Activated CD4-positive, alpha-beta T cell treated with anti-CD3 and anti-CD28 coated beads, Interleukin-2, amount 10 ng/mL, durations not matched to agents 24 days and 14 days (primary cell): ENCODE measurements at regions not wholly inside any gene's neighbourhood (a gene's known extent, or its start where the extent isn't known, plus 50 kb on each side); places are given as distances from the start of the nearest gene placed in this dataset.
"Not testable (repeated sequence)": the region's sequence is repeated elsewhere in the genome, so short reads cannot be mapped to it uniquely, and the experiment has no call there.

Source experiments
- DNase-seq: peaks from one replicate; pipeline ENCODE4 v3.0.0; 2022
- H3K27ac Mint-ChIP-seq: one replicate; pipeline ENCODE4 v1.8.0; 2022; ENCODE audit warnings: mild to moderate bottlenecking, mixed read lengths
- H3K27me3 Mint-ChIP-seq: one replicate; pipeline ENCODE4 v1.8.0; 2022; ENCODE audit warnings: mixed read lengths
- H3K36me3 Mint-ChIP-seq: one replicate; pipeline ENCODE4 v1.8.0; 2022; ENCODE audit warnings: low read depth, mild to moderate bottlenecking, mixed read lengths
- H3K4me1 Mint-ChIP-seq: one replicate; pipeline ENCODE4 v1.8.0; 2021; ENCODE audit warnings: mixed read lengths
- H3K4me3 Mint-ChIP-seq: one replicate; pipeline ENCODE4 v1.8.0; 2022; ENCODE audit warnings: mild to moderate bottlenecking, moderate library complexity, mixed read lengths
- H3K9me3 Mint-ChIP-seq: one replicate; pipeline ENCODE4 v1.8.0; 2021; ENCODE audit warnings: mixed read lengths
- intact Hi-C: fragments of 100-400 bp; cut with micrococcal nuclease; formaldehyde crosslinking; loops from one replicate; pipeline ENCODE4 v1.15.1; 2023

DNA sequence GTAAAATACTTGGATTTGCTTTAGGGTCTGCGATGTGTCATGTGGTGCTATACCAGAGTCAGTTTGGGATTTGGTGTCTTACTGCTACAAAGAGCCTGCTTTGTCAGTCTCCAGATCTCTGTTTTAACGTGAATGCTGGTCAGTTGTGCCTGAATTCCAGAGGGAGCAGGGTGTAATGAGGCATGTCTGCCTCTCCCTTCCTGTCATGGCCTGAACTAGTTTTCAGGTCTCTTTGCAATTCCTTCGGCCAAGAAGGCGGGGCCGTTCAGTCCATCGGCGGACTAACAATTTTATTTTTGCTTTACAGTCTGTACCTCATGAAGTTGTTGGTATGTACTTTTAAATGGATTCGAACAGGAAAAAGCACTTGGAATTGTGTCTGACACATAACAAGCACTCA lies 465.1 kb upstream of the ADARB2 start:
- no peak for DNase-seq
- Mint-ChIP-seq H3K27ac (no peak overlapping the region), H3K9me3 (no peaks in the 10 kb centered on the region), H3K27me3 (no peaks in the 10 kb centered on the region), H3K4me3 (no peak overlapping the region), H3K4me1 (no peaks in the 10 kb centered on the region), H3K36me3 (no peaks in the 10 kb centered on the region)
- intact Hi-C loops: no loop called here

- Mint-ChIP-seq H3K9me3 (no peaks in the 10 kb centered on the region), H3K4me1 (no peaks in the 10 kb centered on the region), H3K27me3 (no peaks in the 10 kb centered on the region), H3K27ac (no peak overlapping the region), H3K4me3 (no peak overlapping the region), H3K36me3 (no peaks in the 10 kb centered on the region)
- intact Hi-C loops: no loop called here
- no peak for DNase-seq
These were observed 464.3 kb upstream of the ADARB2 start for GRCh38 chr10:2201534-2202099.

DNA sequence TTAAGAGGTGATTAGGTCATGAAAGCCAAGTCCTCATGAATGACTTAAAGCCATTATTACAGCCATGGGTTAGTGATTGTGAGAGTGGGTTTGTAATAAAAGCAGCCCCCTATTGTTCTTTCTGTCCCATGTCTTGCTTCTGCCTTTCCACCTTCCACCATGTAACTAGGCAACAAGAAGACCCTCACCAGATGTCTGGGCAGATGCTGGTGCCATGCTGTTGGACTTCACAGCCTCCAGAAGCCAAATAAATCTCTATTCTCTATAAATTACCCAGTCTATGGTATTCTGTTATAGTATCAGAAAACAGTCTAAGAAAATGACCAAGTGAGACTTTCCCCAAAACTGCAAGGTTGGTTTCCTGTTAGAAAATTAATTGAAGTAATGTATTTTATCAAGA lies 460.3 kb upstream of the ADARB2 start:
- no peaks in the 10 kb centered on the region for H3K4me1 Mint-ChIP-seq
- intact Hi-C loops: no loop called here
- DNase-seq: no peak
- no peak overlapping the region for H3K4me3 Mint-ChIP-seq
- no peaks in the 10 kb centered on the region for H3K36me3 Mint-ChIP-seq
- H3K9me3 Mint-ChIP-seq: peaks cover 4% of the 10 kb centered on the region
- no peak overlapping the region for H3K27ac Mint-ChIP-seq
- H3K27me3 Mint-ChIP-seq: no peaks in the 10 kb centered on the region

GRCh38 chr10:2196272-2196671 lies 458.9 kb upstream of the ADARB2 start:
- Mint-ChIP-seq H3K9me3 (peaks cover 4% of the 10 kb centered on the region), H3K36me3 (no peaks in the 10 kb centered on the region), H3K27ac (no peak overlapping the region), H3K4me3 (no peak overlapping the region), H3K4me1 (no peaks in the 10 kb centered on the region), H3K27me3 (no peaks in the 10 kb centered on the region)
- DNase-seq: no peak
- intact Hi-C loops: no loop called here

DNA sequence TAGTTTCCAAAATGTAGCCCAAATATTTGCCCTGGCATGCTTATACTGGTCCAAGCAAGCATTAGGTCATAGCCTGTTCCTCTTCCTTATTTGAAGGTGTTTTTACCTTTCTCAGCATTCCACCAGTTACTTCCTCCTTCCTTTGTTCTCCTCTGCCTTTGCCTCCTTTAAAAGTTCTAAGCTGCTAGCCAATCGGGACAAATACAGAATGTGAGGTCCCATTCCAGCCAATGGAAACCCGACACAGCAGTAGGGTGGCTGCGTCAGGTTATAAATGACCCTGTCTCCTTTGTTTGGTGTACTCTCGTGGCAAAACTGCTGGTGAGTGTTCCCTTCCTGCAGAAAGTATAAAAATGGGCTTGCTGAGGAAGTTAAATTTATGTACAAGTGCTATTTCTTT lies 452.0 kb upstream of the ADARB2 start:
- H3K27ac Mint-ChIP-seq, H3K9me3 Mint-ChIP-seq, DNase-seq, H3K4me1 Mint-ChIP-seq, H3K4me3 Mint-ChIP-seq, intact Hi-C loops, H3K36me3 Mint-ChIP-seq, H3K27me3 Mint-ChIP-seq: not testable (repeated sequence)

DNA sequence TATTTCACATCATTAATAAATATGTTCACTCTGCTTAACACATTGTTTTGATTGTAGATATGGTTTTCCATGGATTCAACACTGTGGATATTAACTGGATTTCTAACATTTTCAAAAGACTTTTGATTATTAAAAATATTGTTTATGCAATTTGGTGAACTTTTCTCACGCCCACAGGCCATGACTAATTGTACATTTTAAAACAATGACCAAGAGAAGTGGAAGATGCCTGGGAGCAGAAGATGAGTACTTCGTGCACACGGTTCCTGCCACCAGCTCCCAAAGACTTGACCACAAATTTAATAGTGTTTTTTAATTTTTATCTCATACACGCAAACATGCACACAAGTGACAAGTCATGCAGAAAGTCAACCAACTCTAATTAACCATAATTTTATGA lies 451.0 kb upstream of the ADARB2 start:
- Mint-ChIP-seq H3K4me1 (no peaks in the 10 kb centered on the region), H3K4me3 (no peak overlapping the region), H3K27me3 (no peaks in the 10 kb centered on the region), H3K27ac (no peak overlapping the region), H3K9me3 (no peaks in the 10 kb centered on the region), H3K36me3 (no peaks in the 10 kb centered on the region)
- no peak for DNase-seq
- intact Hi-C loops: no loop called here

DNA sequence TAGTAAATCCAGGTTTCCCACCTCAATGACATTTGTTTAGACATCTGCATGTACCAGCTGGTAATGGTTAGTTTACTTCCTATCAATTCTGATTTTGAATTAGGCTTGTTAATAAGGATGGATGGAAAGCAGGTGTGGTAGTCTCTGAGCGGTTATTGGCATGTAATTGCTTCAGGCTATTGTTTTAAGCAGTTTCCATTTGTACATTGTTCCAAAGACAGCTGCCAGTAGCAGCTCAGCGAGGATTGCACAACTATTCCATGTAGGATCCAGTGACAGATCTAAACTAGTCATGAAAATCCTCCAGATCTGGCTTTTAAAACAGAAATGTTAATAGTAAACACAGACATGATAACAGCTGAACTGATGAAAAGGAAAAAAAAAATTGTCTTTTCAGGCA lies 436.0 kb upstream of the ADARB2 start:
- no peak for DNase-seq

DNA sequence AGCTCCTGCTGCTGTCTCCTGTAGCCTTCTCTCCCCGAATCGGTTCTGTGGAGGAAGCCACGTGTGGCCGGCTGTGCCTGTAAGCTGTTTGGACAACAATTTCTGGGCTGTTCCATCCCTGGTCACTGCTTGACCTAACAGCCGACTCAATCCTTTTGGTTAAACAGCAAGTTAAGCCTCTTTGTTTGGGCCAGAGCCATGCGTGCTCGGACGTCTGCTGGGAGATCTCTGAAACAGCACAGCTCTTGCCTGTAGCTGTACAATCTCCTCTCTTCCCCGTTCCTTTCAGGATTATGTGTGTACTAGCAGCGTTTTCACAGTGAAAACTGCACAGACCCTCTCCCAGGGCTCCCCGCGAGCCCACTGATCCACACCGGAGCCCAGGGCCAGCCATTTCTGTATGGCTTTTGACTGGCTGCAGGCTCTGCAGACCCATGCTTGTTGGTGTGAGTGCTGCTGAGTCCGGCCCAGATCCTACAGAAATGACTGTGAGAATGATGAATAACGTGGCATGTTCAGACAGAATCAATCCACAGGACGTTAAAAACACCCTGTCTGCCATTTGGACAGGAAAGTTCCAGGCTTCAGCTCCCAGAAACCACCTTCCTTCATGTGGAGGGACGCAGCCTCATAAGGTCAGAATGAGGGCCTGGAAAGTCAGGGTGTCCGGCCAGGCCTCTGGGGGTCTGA lies 428.6 kb upstream of the ADARB2 start:
- no peak for DNase-seq
- Mint-ChIP-seq H3K9me3 (no peaks in the 10 kb centered on the region), H3K27ac (no peak overlapping the region), H3K36me3 (no peaks in the 10 kb centered on the region), H3K27me3 (no peaks in the 10 kb centered on the region), H3K4me3 (no peak overlapping the region), H3K4me1 (no peaks in the 10 kb centered on the region)
- intact Hi-C loops: no loop called here

More for the DNA sequence above, 436.0 kb upstream of the ADARB2 start:
- H3K27me3 Mint-ChIP-seq: no peaks in the 10 kb centered on the region
- no peak overlapping the region for H3K4me3 Mint-ChIP-seq
- H3K27ac Mint-ChIP-seq: no peak overlapping the region
- H3K9me3 Mint-ChIP-seq: no peaks in the 10 kb centered on the region
- no peaks in the 10 kb centered on the region for H3K36me3 Mint-ChIP-seq
- no peaks in the 10 kb centered on the region for H3K4me1 Mint-ChIP-seq
- intact Hi-C loops: no loop called here

- H3K27ac Mint-ChIP-seq: no peak overlapping the region
- intact Hi-C loops: no loop called here
These were observed 413.0 kb upstream of the ADARB2 start for GRCh38 chr10:2150288-2150687.

GRCh38 chr10:2145926-2146478 lies 408.7 kb upstream of the ADARB2 start:
- no peak for DNase-seq
- Mint-ChIP-seq H3K36me3 (no peaks in the 10 kb centered on the region), H3K9me3 (no peaks in the 10 kb centered on the region), H3K27me3 (peaks cover 2% of the 10 kb centered on the region), H3K4me1 (no peaks in the 10 kb centered on the region), H3K27ac (no peak overlapping the region), H3K4me3 (no peak overlapping the region)
- intact Hi-C loops: no loop called here

More at GRCh38 chr10:2150288-2150687, 413.0 kb upstream of the ADARB2 start:
- Mint-ChIP-seq H3K4me1 (no peaks in the 10 kb centered on the region), H3K27me3 (no peaks in the 10 kb centered on the region), H3K36me3 (no peaks in the 10 kb centered on the region), H3K4me3 (no peak overlapping the region), H3K9me3 (no peaks in the 10 kb centered on the region)
- no peak for DNase-seq

DNA sequence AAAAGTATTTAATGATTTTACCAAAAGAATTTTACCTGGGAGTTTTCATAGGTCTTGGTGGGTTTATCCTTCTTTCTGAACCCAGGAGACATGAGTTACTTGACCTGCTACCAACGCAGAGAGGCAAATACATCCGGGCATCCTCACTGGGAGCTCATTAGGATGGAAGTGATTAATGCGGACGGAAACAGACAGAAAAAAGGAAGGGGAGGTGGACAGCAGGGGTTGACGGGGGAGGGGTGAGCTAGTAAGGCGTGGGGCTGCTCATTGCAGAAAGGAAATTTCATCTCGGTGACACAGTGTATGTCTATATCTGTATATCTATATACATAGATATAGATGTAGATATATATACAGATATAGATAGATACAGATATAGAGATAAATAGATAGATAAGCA lies 408.2 kb upstream of the ADARB2 start:
- intact Hi-C loops: no loop called here
- no peak overlapping the region for H3K27ac Mint-ChIP-seq
- no peaks in the 10 kb centered on the region for H3K36me3 Mint-ChIP-seq
- no peaks in the 10 kb centered on the region for H3K4me1 Mint-ChIP-seq
- H3K9me3 Mint-ChIP-seq: no peaks in the 10 kb centered on the region
- no peak for DNase-seq
- no peak overlapping the region for H3K4me3 Mint-ChIP-seq
- peaks cover 2% of the 10 kb centered on the region for H3K27me3 Mint-ChIP-seq

DNA sequence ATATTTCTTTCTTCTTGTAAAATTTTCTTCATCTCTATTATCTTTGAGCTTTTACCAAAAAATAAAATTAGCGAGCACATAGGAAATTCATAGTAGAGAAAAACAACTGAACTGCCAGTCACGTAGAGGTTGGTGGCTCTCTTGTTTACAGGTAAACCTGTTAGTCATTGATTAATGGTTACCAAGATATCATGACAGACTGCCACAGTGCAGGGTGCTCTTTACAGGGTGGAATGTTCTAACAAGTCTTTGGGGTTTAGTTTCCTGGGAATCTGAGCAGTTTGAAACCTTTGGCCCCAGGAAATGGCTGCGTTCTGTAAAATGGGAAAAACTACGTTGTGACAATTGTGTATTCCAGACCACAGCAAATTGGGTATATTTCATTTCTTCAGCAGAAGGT lies 407.3 kb upstream of the ADARB2 start:
- Mint-ChIP-seq H3K4me1 (no peaks in the 10 kb centered on the region), H3K36me3 (no peaks in the 10 kb centered on the region), H3K4me3 (no peak overlapping the region), H3K27me3 (peaks cover 4% of the 10 kb centered on the region), H3K9me3 (no peaks in the 10 kb centered on the region), H3K27ac (no peak overlapping the region)
- intact Hi-C loops: no loop called here
- no peak for DNase-seq

GRCh38 chr10:2143213-2143835 lies 406.0 kb upstream of the ADARB2 start:
- no peaks in the 10 kb centered on the region for H3K36me3 Mint-ChIP-seq
- H3K27ac Mint-ChIP-seq: no peak overlapping the region
- no peak overlapping the region for H3K4me3 Mint-ChIP-seq
- peaks cover 4% of the 10 kb centered on the region for H3K27me3 Mint-ChIP-seq
- H3K4me1 Mint-ChIP-seq: no peaks in the 10 kb centered on the region
- intact Hi-C loops: no loop called here
- H3K9me3 Mint-ChIP-seq: no peaks in the 10 kb centered on the region
- DNase-seq: no peak

GRCh38 chr10:2139746-2140145 lies 402.4 kb upstream of the ADARB2 start:
- Mint-ChIP-seq H3K36me3 (no peaks in the 10 kb centered on the region), H3K27me3 (peaks cover 4% of the 10 kb centered on the region), H3K4me1 (no peaks in the 10 kb centered on the region)

More at GRCh38 chr10:2139746-2140145, 402.4 kb upstream of the ADARB2 start:
- Mint-ChIP-seq H3K4me3 (no peak overlapping the region), H3K9me3 (no peaks in the 10 kb centered on the region), H3K27ac (no peak overlapping the region)
- no peak for DNase-seq
- intact Hi-C loops: no loop called here
